B cell (primary cell): ENCODE measurements at regions not wholly inside any gene's neighbourhood (a gene's known extent, or its start where the extent isn't known, plus 50 kb on each side); places are given as distances from the start of the nearest gene placed in this dataset.

Experiments used
- CTCF ChIP-seq: fragments of 200-600 bp; IDR thresholded peaks from one replicate; pipeline ENCODE4 v1.8.0; 2022; ENCODE audit warnings: antibody characterized with exemption, mild to moderate bottlenecking
- EZH2 ChIP-seq: IDR thresholded peaks from 2 replicates; pipeline ENCODE4 v1.6.1; 2012; ENCODE audit warnings: borderline replicate concordance, low read depth, mild to moderate bottlenecking, moderate library complexity, low read length; ENCODE audit not compliant: insufficient read depth, poor library complexity, severe bottlenecking

GRCh38 chr20:47968541-47969310, 183.4 kb upstream of the SULF2 start:
- TF ChIP-seq CTCF (no peak), EZH2 (no peak)
